ENCODE measurements at regions not wholly inside any gene's neighbourhood (a gene's known extent, or its start where the extent isn't known, plus 50 kb on each side); places are given as distances from the start of the nearest gene placed in this dataset.

GRCh38 chr6:126811321-126811720 lies 307.1 kb upstream of the RSPO3 start:
- no peaks in the 10 kb centered on the region for H3K9me3 ChIP-seq (ENCODE audit: control insufficient read depth, insufficient read depth, low read depth, low read length)
- CTCF ChIA-PET = interaction anchor here (1.4 to 1.7 kb wide), 2 partner anchors 8 to 9 kb away, joined by 4 to 7 read pairs; no protein-coding TSS in a partner anchor
- H3K27ac ChIP-seq (ENCODE audit: extremely low read depth, low read depth, low read length) = no peak overlapping the region
- H3K4me1 ChIP-seq (ENCODE audit: control insufficient read depth, insufficient read depth, low read length) = peaks cover 12% of the 10 kb centered on the region
- POLR2A ChIA-PET = no interaction called here
- H3K4me3 ChIP-seq (ENCODE audit: low read depth, low read length) = no peak overlapping the region
- TF ChIP-seq ZNF621 (tag by site-specific recombination; IDR thresholded peaks at IDR 0.05) (no peak), ZNF2 (tag by site-specific recombination; IDR thresholded peaks at IDR 0.05) (no peak), CTCF (tag by site-specific recombination; IDR thresholded peaks at IDR 0.05) (no peak), SETDB1 (IDR thresholded peaks at IDR 0.05; ENCODE audit: insufficient read length, low read length) (no peak), GFI1B (tag by site-specific recombination; IDR thresholded peaks at IDR 0.05) (no peak), ZNF132 (tag by site-specific recombination; IDR thresholded peaks at IDR 0.05; ENCODE audit: borderline replicate concordance) (no peak), ZNF548 (tag by site-specific recombination; IDR thresholded peaks at IDR 0.05) (no peak), ZIC2 (tag by site-specific recombination; IDR thresholded peaks at IDR 0.05) (no peak)
- H3K36me3 ChIP-seq (ENCODE audit: control insufficient read depth in 2 of 2, insufficient read depth in 1 of 2, low read length in 2 of 2) = no peaks in the 10 kb centered on the region

- no peak for TF ChIP-seq KLF16 (tag by site-specific recombination; IDR thresholded peaks at IDR 0.05)
- TF ChIP-seq ZNF266 (tag by site-specific recombination; IDR thresholded peaks at IDR 0.05; ENCODE audit: low read depth) = no peak
- TF ChIP-seq ZNF416 (tag by site-specific recombination; IDR thresholded peaks at IDR 0.05) = no peak
- TF ChIP-seq ZNF221 (tag by site-specific recombination; IDR thresholded peaks at IDR 0.05; ENCODE audit: borderline replicate concordance) = no peak
- TF ChIP-seq ZNF837 (tag by site-specific recombination; IDR thresholded peaks at IDR 0.05) = no peak
- TF ChIP-seq ZNF433 (tag by site-specific recombination; IDR thresholded peaks at IDR 0.05; ENCODE audit: low read depth) = no peak
- no peak for TF ChIP-seq ZNF830 (tag by site-specific recombination; IDR thresholded peaks at IDR 0.05; ENCODE audit: low read depth)
- no peak for TF ChIP-seq ZNF362 (tag by site-specific recombination; IDR thresholded peaks at IDR 0.05)
- TF ChIP-seq ZNF488 (tag by site-specific recombination; IDR thresholded peaks at IDR 0.05) = no peak
- TF ChIP-seq ZNF426 (tag by site-specific recombination; IDR thresholded peaks at IDR 0.05) = no peak
- TF ChIP-seq REPIN1 (tag by site-specific recombination; IDR thresholded peaks at IDR 0.05; ENCODE audit: low read depth) = no peak
- TF ChIP-seq ZFHX2 (tag by site-specific recombination; conservative IDR thresholded peaks at IDR 0.05) = no peak
- no peak for TF ChIP-seq ZNF423 (tag by site-specific recombination; IDR thresholded peaks at IDR 0.05)
- no peak for TF ChIP-seq IKZF3 (tag by site-specific recombination; IDR thresholded peaks at IDR 0.05)
- no peak for TF ChIP-seq ZNF585B (tag by site-specific recombination; IDR thresholded peaks at IDR 0.05)
- H3K27ac ChIP-seq (ENCODE audit: extremely low read depth, low read depth, low read length) = no peak overlapping the region
- H3K4me3 ChIP-seq (ENCODE audit: low read depth, low read length) = no peak overlapping the region
- POLR2A ChIA-PET = no interaction called here
- peaks cover 12% of the 10 kb centered on the region for H3K4me1 ChIP-seq (ENCODE audit: control insufficient read depth, insufficient read depth, low read length)
- CTCF ChIA-PET = interaction anchor here (0.7 to 1.8 kb wide), 4 partner anchors 7 to 16 kb away, joined by 3 to 9 read pairs (median 6); no protein-coding TSS in a partner anchor
- no peaks in the 10 kb centered on the region for H3K9me3 ChIP-seq (ENCODE audit: control insufficient read depth, insufficient read depth, low read depth, low read length)
- H3K36me3 ChIP-seq (ENCODE audit: control insufficient read depth in 2 of 2, insufficient read depth in 1 of 2, low read length in 2 of 2) = no peaks in the 10 kb centered on the region
Observed at GRCh38 chr6:126812010-126812409, 306.5 kb upstream of the RSPO3 start.

Data from HEK293 (cell line).